Pancreas (tissue), 10 donors: ENCODE measurements at regions not wholly inside any gene's neighbourhood (a gene's known extent, or its start where the extent isn't known, plus 50 kb on each side); places are given as distances from the start of the nearest gene placed in this dataset.
A peak's percentile ranks its signal among the peaks of the same experiment; 100 is the strongest.
"Not testable (repeated sequence)": the region's sequence is repeated elsewhere in the genome, so short reads cannot be mapped to it uniquely, and the experiment has no call there.

Experiments
- ATAC-seq, 4 donors: fragments of 200-7000 bp; cut with Tn5 transposase; one replicate each; pipeline versions ENCODE4 v1.8.0 to v1.9.1; 2020; ENCODE audit warnings: mild to moderate bottlenecking in 4 of 4, moderate library complexity in 4 of 4
- DNase-seq, 6 donors: peaks; one replicate each; pipeline ENCODE4 v3.0.0-alpha.2; 2020
- FAIRE-seq: peaks from 2 replicates; lab custom pipeline; 2012; peaks lifted over from hg19 to GRCh38; lab: Jason Lieb, UNC
- H3K27ac ChIP-seq, 4 donors: fragments of 200-600 bp; sonication (generic); 1 replicate in 3 of 4; 2 replicates in 1 of 4; pipeline versions ENCODE4 v1.5.0 to v1.8.0; 2020
- H3K27me3 ChIP-seq, 4 donors: fragments of 200-600 bp; one replicate each; pipeline ENCODE4 v1.8.0; 2021
- H3K36me3 ChIP-seq, 3 donors: fragments of 200-600 bp; sonication (generic) in 1 of 3; one replicate each; pipeline versions ENCODE4 v1.5.0 to v1.8.0; 2020 to 2021
- H3K4me1 ChIP-seq, 3 donors: fragments of 200-600 bp; one replicate each; pipeline ENCODE4 v1.8.0; 2021
- H3K4me3 ChIP-seq, 4 donors: fragments of 200-600 bp; sonication (generic) in 2 of 4; one replicate each; pipeline versions ENCODE4 v1.5.0 to v1.8.0; 2020 to 2021
- H3K9me3 ChIP-seq, 4 donors: fragments of 200-600 bp; one replicate each; pipeline ENCODE4 v1.8.0; 2021
- CTCF ChIP-seq, 4 donors: fragments of 200-600 bp; sonication (generic) in 3 of 4; IDR thresholded peaks; one replicate each; pipeline versions ENCODE4 v1.5.0 to v1.8.0; 2021; ENCODE audit warnings: antibody characterized with exemption in 4 of 4
- WGBS, 2 donors: extraction: QIAGEN DNeasy Blood & Tissue Kit; methylation state at CpG; one replicate each; pipeline ENCODE4 v1.1.7; 2013; 5-methylcytosine and 5-hydroxymethylcytosine counted together
- intact Hi-C, 3 donors: fragments of 100-400 bp; cut with DNase I; formaldehyde crosslinking; loops; one replicate each; pipeline versions ENCODE4 v1.11.1 to v1.14.2; 2022
- donor health status: healthy with polysubstance abuse.
- donor health status: DM: no; HTN: no; CAD: no; lungs with moderate emphysema.
- donor health status: DM: no; HTN: no; CAD: no.
- donor health status: control.
- donor health status: control.
- donor health status: Bipolar disorder and iron deficiency.
- donor health status: DM: yes; HTN: yes; CAD: no.
- donor health status: DM: no; HTN: no; CAD: no.
- donor health status: DM: no; HTN: no; CAD: no.
- donor health status: DM: yes; HTN: yes; CAD: no.

GRCh38 chr4:37555322-37555721 lies 130.9 kb downstream of the RELL1 start:
- Histone ChIP-seq H3K27ac (no peak overlapping the region), H3K4me3 (no peak overlapping the region), H3K36me3 (no peaks in the 10 kb centered on the region), H3K9me3 (no peaks in the 10 kb centered on the region), H3K4me1 (no peaks in the 10 kb centered on the region), H3K27me3 (no peaks in the 10 kb centered on the region)
- 91 to 93% methylated on average over 5 of the region's 5 CpGs for WGBS, 2 donors
- TF ChIP-seq CTCF (IDR thresholded peaks at IDR 0.05) = no peak
- DNase-seq = no peak
- no peak for ATAC-seq
- no peak for FAIRE-seq
- intact Hi-C loops = no loop called here

GRCh38 chr4:37549866-37550265 lies 136.3 kb downstream of the RELL1 start:
- H3K27me3 ChIP-seq, H3K4me3 ChIP-seq, H3K36me3 ChIP-seq, H3K4me1 ChIP-seq, intact Hi-C loops, H3K9me3 ChIP-seq, DNase-seq, H3K27ac ChIP-seq, FAIRE-seq, ATAC-seq: not testable (repeated sequence)
- WGBS, 2 donors = 91 to 94% methylated on average over 3 of the region's 3 CpGs

- Histone ChIP-seq H3K36me3 (no peaks in the 10 kb centered on the region), H3K27me3 (no peaks in the 10 kb centered on the region), H3K9me3 (no peaks in the 10 kb centered on the region), H3K4me3 (no peak overlapping the region), H3K4me1 (no peaks in the 10 kb centered on the region), H3K27ac (no peak overlapping the region)
- TF ChIP-seq CTCF (IDR thresholded peaks at IDR 0.05) = no peak
- WGBS, 2 donors = 89 to 92% methylated on average over 6 of the region's 6 CpGs
- FAIRE-seq (no peak), ATAC-seq (no peak), DNase-seq (no peak)
- intact Hi-C loops = no loop called here
Observed at GRCh38 chr4:37549041-37549440, 137.1 kb downstream of the RELL1 start.

GRCh38 chr4:37546586-37546985 lies 139.6 kb downstream of the RELL1 start:
- TF ChIP-seq CTCF (IDR thresholded peaks at IDR 0.05) = no peak
- H3K27me3 ChIP-seq = no peaks in the 10 kb centered on the region
- no peak overlapping the region for H3K4me3 ChIP-seq
- 81 to 94% methylated on average over 12 of the region's 12 CpGs for WGBS, 2 donors
- ATAC-seq = no peak
- no peak for DNase-seq
- H3K36me3 ChIP-seq = no peaks in the 10 kb centered on the region
- no peaks in the 10 kb centered on the region for H3K9me3 ChIP-seq
- H3K27ac ChIP-seq = no peak overlapping the region
- peaks cover 8 to 9% (median 9%) of the 10 kb centered on the region in 3 donors for H3K4me1 ChIP-seq
- no peak for FAIRE-seq
- intact Hi-C loops = no loop called here

DNA sequence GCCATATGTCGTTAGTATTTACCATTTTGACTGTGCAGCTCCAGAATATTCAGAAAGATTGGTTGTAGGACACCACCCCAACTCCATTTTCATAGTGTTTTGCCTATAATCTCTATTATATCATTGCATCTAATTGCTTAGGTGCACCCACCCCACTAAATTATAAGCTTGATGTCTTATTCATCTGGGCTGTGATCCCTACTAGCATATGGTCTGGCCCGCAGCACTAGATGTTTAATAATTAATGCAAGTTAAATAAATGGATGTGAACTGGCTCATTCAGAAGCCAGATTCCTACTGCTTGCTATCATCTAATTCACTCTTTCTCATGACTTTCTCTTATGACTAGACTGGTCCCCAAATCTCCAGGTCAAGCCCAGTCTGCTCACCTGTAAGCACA lies 143.5 kb downstream of the RELL1 start:
- Histone ChIP-seq H3K9me3 (no peaks in the 10 kb centered on the region), H3K4me1 (peaks cover 8 to 13% (median 9%) of the 10 kb centered on the region in 3 donors), H3K27me3 (no peaks in the 10 kb centered on the region), H3K27ac (no peak overlapping the region), H3K36me3 (no peaks in the 10 kb centered on the region), H3K4me3 (no peak overlapping the region)
- intact Hi-C loops = no loop called here
- ATAC-seq = peak in 3 of 4 donors; percentile 60 to 79 (median 65)
- WGBS, 2 donors = 42 to 48% methylated on average over 2 of the region's 2 CpGs
- TF ChIP-seq CTCF (IDR thresholded peaks at IDR 0.05) = no peak
- no peak for FAIRE-seq
- DNase-seq = no peak
